GM13976 (cell line): ENCODE measurements at regions not wholly inside any gene's neighbourhood (a gene's known extent, or its start where the extent isn't known, plus 50 kb on each side); places are given as distances from the start of the nearest gene placed in this dataset.
"Not testable (repeated sequence)": the region's sequence is repeated elsewhere in the genome, so short reads cannot be mapped to it uniquely, and the experiment has no call there.

ENCODE experiments used
- DNase-seq: peaks from one replicate; pipeline ENCODE4 v3.0.0; 2012; ENCODE audit warnings: low spot score
- CTCF ChIP-seq: IDR thresholded peaks from 2 replicates; pipeline ENCODE4 v1.5.1; 2012; ENCODE audit warnings: borderline replicate concordance, mild to moderate bottlenecking; ENCODE audit not compliant: insufficient read depth; ENCODE audit errors: extremely low read depth, missing control alignments, control extremely low read depth
- in situ Hi-C: fragments of 300-500 bp; cut with MboI; formaldehyde crosslinking; loops from one replicate; pipeline ENCODE4 v1.12.0; 2022; ENCODE audit warnings: low sequenced_read_pairs, mixed read lengths, inconsistent platforms; ENCODE audit not compliant: unreplicated experiment

DNA sequence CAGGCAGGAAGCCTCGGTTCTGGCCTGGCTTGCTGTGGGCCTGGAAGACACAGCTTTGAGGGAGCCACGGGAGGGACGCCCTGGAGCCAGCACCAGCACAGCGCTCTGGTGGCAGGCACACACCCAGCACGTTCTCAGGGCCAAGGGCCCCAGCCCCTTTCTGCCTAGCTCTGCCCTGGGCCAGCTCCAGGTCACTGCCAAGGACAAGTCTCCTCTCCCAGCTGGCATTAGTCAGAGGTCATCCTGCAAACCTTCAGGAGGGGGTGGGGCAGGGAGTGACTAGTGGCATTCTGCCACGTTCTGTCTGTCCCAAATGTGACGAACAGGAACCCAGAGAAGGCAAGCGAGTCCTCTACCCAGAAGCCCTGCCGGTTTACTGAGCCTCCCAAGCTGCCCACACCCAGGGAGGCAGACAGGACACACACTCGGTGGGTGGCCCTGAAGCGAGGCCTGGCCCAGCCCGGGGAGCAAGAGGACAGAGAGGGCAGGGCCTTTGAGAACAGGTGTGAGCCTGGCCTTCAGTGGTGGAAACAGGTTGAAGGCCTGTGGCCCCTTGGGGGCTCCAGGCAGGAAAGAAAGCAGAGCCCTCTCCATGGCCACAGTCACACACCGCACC lies 528.0 kb downstream of the TP53TG3F start:
- DNase-seq, in situ Hi-C loops: not testable (repeated sequence)

DNA sequence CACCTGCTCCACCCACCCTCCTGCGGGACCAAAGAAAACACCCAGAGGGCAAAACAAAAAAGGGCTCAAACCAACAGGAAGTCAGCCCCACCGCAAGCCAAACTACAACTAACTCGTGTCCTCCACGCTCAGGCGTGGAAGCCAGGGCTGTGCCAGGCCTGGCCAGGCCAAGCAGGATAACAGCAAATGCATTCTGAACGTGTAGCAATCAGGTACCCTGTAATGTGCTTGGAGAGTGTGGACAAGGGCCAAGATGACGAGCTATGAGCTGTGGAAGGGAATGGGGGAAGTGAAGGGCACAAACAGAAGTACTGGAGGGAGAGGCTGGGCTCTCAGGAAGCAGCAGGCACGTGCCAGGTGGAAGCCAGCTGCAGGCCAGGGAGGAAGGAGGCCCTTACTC lies 528.6 kb downstream of the TP53TG3F start:
- DNase-seq, in situ Hi-C loops: not testable (repeated sequence)

DNA sequence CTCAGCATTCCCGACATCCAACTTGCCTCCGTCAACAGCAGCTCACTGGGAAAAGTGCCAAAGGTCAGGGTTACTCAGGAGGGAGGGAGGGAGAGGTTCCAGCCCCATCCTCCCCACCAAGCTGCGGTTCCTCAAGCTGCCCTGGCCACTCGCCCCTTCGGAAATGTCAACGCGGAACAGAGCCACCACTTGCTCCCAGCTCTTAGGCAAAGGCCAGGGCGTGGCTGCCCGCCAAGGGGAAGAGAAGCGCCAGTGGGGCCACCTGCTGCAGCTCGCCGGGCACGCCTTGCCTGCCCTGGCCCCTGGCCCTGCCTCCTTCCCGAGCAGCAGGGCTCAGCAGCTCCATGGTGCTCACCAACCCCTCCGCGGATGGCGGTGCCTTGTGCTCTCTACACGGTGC lies 531.1 kb downstream of the TP53TG3F start:
- DNase-seq, in situ Hi-C loops: not testable (repeated sequence)

DNA sequence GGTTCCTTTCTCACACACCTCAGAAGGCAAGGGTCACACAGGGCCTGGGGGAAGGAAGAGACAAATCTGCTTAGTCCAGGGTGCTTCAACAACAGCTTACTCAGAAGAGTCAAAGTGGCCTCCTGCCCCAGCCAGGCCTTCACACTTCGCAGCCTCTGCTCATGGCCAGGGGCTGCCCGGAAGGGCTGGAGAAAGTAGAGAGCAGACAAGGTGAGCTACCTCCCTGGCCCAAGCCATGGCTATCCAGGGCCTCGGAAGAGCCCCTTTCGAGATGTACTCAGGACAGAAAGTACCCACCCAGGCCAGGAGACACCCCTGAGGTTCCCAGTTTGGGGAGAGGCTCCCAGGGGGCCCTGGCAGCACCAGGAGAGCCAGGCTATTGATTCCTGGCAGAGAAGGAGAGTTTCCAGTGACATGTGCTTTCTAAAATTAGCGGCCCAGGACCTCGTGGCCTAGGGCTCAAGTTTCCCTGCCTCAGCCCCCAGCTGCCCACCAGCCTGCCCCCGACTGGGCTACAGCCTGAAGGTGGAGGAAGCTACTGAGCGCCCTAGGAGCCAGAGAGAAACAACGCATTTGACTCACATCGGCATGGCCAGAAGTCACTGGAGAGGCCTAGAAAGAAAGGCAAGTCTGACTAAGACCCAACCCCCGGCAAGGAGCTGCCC lies 533.2 kb downstream of the TP53TG3F start:
- DNase-seq, in situ Hi-C loops: not testable (repeated sequence)

GRCh38 chr16:33994207-33994606 lies 534.8 kb downstream of the TP53TG3F start:
- DNase-seq, in situ Hi-C loops: not testable (repeated sequence)

GRCh38 chr16:33995821-33996372 lies 536.5 kb downstream of the TP53TG3F start:
- in situ Hi-C loops, result not testable (repeated sequence)
- peak; percentile 2 for DNase-seq

DNA sequence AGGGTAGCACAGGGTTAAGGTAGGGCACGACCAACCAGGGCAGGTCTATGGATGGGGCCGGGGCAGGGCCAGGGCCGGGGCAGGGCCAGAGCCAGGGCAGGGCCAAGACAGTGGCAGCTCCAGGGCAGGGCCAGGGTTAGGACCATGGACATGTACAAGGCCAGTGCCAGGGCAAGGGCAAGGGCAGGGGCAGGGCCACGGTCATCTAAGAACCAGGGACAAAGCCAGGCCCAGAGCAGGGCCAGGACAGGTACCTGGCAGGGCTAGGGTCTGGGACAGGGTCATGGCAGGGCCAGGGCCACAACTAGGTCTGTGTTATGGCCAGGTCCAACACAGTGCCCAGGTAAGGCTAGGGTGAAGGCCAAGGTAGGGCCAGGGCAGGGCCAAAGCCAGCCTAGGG lies 541.8 kb downstream of the TP53TG3F start:
- in situ Hi-C loops, DNase-seq: not testable (repeated sequence)

DNA sequence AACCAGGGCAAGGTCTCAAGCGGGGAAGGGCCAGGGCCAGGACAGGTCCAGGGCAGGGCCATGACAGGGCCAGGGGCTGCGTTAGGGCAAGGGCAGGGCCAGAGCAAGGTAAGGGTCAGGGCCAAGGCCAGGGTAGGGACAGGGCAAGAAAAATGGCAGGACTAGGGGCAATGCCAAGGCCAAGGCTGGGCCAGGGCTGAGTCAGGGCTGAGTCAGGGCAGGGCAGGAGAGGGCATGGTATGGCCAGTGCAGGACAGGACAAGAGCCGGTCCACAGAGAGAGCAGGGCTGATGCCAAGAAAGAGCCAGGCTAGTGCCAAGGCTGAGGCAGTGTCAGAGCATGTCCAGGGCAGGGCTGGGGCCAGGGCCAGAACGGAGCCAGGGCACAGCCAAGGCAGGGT lies 542.5 kb downstream of the TP53TG3F start:
- in situ Hi-C loops, result not testable (repeated sequence)

GRCh38 chr16:34014841-34015820 lies 555.7 kb downstream of the TP53TG3F start:
- DNase-seq, result peak; percentile 2

More for the DNA sequence above, 542.5 kb downstream of the TP53TG3F start:
- not testable (repeated sequence) for DNase-seq

GRCh38 chr16:34018277-34018676 lies 558.9 kb downstream of the TP53TG3F start:
- in situ Hi-C loops, DNase-seq: not testable (repeated sequence)

More at GRCh38 chr16:34014841-34015820, 555.7 kb downstream of the TP53TG3F start:
- in situ Hi-C loops, result not testable (repeated sequence)

GRCh38 chr16:34050787-34051320 lies 591.4 kb downstream of the TP53TG3F start:
- in situ Hi-C loops, result no loop called here
- peak; percentile 6 for DNase-seq
- TF ChIP-seq CTCF, result no peak

- no peak for DNase-seq
- in situ Hi-C loops, result no loop called here
- TF ChIP-seq CTCF, result no peak
Measured at GRCh38 chr16:34054137-34054536, 594.7 kb downstream of the TP53TG3F start.
